ENCODE measurements at regions not wholly inside any gene's neighbourhood (a gene's known extent, or its start where the extent isn't known, plus 50 kb on each side); places are given as distances from the start of the nearest gene placed in this dataset.
A peak's percentile ranks its signal among the peaks of the same experiment; 100 is the strongest.

- no peak for ATAC-seq
Observed at GRCh38 chr3:161555320-161555719, 58.7 kb downstream of the OTOL1 start.

GRCh38 chr3:161556533-161556932, 59.9 kb downstream of the OTOL1 start:
- ATAC-seq, result no peak

GRCh38 chr3:161556941-161557340, 60.3 kb downstream of the OTOL1 start:
- no peak for ATAC-seq

GRCh38 chr3:161557445-161558150, 61.0 kb downstream of the OTOL1 start:
- ATAC-seq, result no peak

- ATAC-seq, result no peak
Observed at GRCh38 chr3:161558236-161558635, 61.6 kb downstream of the OTOL1 start.

GRCh38 chr3:161559177-161559998, 62.8 kb downstream of the OTOL1 start:
- ATAC-seq, result peak; percentile 54

- ATAC-seq, result peak; percentile 49
Observed at GRCh38 chr3:161560008-161560637, 63.5 kb downstream of the OTOL1 start.

GRCh38 chr3:161567577-161568361, 71.2 kb downstream of the OTOL1 start:
- ATAC-seq, result no peak

- no peak for ATAC-seq
Observed at GRCh38 chr3:161568671-161569070, 72.1 kb downstream of the OTOL1 start.

- no peak for ATAC-seq
Observed at GRCh38 chr3:161571951-161572350, 75.3 kb downstream of the OTOL1 start.

- ATAC-seq, result no peak
Observed at GRCh38 chr3:161573136-161573535, 76.5 kb downstream of the OTOL1 start.

GRCh38 chr3:161575901-161576300, 79.3 kb downstream of the OTOL1 start:
- no peak for ATAC-seq

GRCh38 chr3:161576311-161576710, 79.7 kb downstream of the OTOL1 start:
- ATAC-seq, result no peak

- ATAC-seq, result no peak
Observed at GRCh38 chr3:161576714-161577510, 80.3 kb downstream of the OTOL1 start.

GRCh38 chr3:161577662-161578061, 81.1 kb downstream of the OTOL1 start:
- ATAC-seq, result no peak

- ATAC-seq, result no peak
Observed at GRCh38 chr3:161579395-161580126, 83.0 kb downstream of the OTOL1 start.

- no peak for ATAC-seq
Observed at GRCh38 chr3:161585922-161586321, 89.3 kb downstream of the OTOL1 start.

GRCh38 chr3:161586556-161587235, 90.1 kb downstream of the OTOL1 start:
- no peak for ATAC-seq

GRCh38 chr3:161598639-161599038, 102.0 kb downstream of the OTOL1 start:
- no peak for ATAC-seq

GRCh38 chr3:161599697-161600096, 103.1 kb downstream of the OTOL1 start:
- ATAC-seq, result no peak

- ATAC-seq, result no peak
Observed at GRCh38 chr3:161600173-161600572, 103.6 kb downstream of the OTOL1 start.
